GM21526 (cell line): ENCODE measurements at regions not wholly inside any gene's neighbourhood (a gene's known extent, or its start where the extent isn't known, plus 50 kb on each side); places are given as distances from the start of the nearest gene placed in this dataset.

ENCODE experiments used
- ATAC-seq: cut with Tn5 transposase; IDR thresholded peaks from one replicate; pipeline ENCODE4 v1.9.1; 2021; ENCODE audit warnings: moderate library complexity; ENCODE audit not compliant: unreplicated experiment, low FRiP score

GRCh38 chr17:55829995-55830612 lies 79.3 kb downstream of the PCTP start:
- no peak for ATAC-seq

GRCh38 chr17:55830699-55831471 lies 80.0 kb downstream of the PCTP start:
- no peak for ATAC-seq

GRCh38 chr17:55833306-55833705 lies 82.5 kb downstream of the PCTP start:
- ATAC-seq: no peak

GRCh38 chr17:55842405-55843158 lies 91.7 kb downstream of the PCTP start:
- ATAC-seq: no peak

GRCh38 chr17:55843785-55844184 lies 92.9 kb downstream of the PCTP start:
- ATAC-seq: no peak

DNA sequence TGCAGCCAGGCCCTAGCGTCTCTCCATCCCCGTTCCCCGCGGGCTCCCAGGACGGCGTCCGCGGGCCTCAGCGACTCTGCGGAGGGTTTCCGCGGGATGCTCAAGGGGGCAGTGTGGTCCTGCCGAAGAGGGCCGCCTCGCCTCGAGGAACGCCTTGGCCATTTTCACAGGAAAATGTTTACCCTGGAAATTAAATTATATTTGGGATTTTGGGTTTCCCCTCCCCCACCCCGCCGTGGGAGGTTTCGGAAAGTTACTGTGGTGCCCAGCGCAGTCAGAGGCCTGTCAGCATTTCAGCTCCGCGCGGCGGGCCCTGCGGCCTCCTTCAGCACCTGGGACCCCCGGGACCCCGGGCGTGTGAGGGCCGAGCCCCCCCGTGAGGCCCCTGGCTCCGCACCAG lies 94.5 kb downstream of the PCTP start:
- ATAC-seq: no peak

DNA sequence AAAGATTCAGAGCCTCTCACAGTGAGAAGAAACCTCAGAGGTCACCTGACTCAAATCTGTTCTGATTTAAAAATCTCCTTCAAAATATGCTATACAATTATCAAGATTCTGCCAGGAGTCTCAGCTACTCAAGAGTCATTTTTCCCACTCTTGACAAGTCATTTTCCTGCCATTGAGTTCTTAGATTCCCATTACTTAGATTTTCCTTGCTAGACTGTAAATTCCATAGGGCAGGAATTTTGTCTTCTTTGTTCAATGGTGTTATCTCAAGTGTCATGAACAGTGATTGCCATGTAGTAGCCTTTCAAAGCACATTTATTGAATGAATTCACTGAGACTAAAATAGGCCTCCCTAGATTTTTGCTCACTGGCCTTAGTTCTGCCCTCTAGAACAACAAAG lies 95.9 kb downstream of the PCTP start:
- no peak for ATAC-seq

DNA sequence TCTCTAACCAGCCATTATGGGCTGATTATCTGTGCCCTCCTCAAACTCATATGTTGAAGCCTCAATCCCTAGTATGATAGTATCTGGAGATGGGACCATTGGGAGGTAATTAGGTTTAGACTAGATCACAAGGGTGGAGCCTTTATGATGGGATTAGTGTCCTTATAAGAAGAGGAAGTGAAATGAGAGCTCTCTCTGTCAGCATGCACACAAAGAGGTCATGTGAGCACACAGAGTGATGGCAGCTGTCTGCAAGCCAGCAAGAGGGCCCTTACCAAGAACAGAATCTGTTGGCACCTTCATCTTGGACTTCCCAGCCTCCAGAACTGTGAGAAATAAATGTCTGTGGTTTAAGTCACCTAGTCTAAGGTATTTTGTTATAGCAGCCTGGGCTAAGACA lies 101.9 kb downstream of the PCTP start:
- ATAC-seq: peak; percentile 83

GRCh38 chr17:55859301-55859795 lies 108.5 kb downstream of the PCTP start:
- ATAC-seq: no peak

- no peak for ATAC-seq
Observed at GRCh38 chr17:55865072-55865762, 114.4 kb downstream of the PCTP start.

GRCh38 chr17:55870044-55870443 lies 119.2 kb downstream of the PCTP start:
- ATAC-seq: no peak

- peak; percentile 88 for ATAC-seq
Observed at GRCh38 chr17:55872374-55872773, 121.5 kb downstream of the PCTP start.

DNA sequence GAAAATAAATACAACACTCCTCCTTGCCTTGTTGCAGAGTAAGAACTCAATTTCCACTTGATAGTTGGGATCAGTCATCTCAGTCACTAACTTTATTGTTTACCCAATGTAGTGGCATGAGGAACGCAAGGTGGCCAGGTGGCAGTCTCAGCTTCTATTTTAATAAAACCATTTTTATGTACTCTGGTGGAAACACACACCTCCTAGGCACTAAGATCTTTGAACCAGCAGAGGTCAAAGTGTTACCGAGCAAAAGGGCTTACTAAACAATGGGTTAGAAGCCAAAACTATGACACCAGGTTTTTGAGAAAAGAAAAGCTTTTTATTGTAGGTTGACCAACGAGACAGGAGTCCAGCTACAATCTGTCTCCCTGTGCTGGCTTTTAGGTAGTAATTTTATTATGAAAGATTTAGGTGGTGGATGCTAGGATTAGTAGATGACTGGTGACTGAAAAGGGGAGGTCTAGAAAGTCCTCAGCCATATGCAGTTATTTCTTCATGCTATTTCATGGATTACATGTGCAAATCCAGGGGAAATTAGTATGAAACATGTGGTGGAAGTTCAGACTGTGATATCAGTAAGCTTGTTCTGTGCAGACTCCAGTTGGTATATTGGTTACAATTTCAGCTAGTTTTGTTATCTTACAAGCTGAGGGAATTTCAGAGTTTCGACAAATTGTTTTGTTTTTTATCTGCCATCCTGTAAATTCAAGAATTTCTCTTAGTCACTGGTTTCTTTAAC lies 122.3 kb downstream of the PCTP start:
- ATAC-seq: peak; percentile 34

DNA sequence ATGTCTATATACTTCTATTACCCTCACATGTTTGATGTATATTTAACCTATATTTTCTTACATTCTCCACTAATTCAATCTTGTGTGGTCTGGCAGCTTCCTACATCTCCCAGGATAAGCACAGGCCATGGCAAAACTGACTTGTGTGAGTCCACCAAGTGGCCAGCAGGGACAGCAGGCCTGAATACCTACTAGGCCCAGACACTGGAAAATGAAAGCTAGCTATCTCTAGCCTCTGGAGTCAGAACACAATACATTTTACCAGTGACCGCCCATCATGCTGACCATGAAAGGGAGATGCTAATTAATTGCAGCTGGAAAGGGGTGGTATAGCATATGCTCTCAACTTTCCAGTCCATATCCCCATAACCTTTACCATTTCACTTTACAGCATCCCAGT lies 132.3 kb downstream of the PCTP start:
- ATAC-seq: no peak

GRCh38 chr17:55887531-55887930 lies 136.7 kb downstream of the PCTP start:
- ATAC-seq: no peak

- no peak for ATAC-seq
Observed at GRCh38 chr17:55889271-55889670, 138.4 kb downstream of the PCTP start.

- ATAC-seq: no peak
Observed at GRCh38 chr17:55895112-55895759, 144.4 kb downstream of the PCTP start.

GRCh38 chr17:55897301-55897700 lies 146.4 kb downstream of the PCTP start:
- ATAC-seq: no peak

DNA sequence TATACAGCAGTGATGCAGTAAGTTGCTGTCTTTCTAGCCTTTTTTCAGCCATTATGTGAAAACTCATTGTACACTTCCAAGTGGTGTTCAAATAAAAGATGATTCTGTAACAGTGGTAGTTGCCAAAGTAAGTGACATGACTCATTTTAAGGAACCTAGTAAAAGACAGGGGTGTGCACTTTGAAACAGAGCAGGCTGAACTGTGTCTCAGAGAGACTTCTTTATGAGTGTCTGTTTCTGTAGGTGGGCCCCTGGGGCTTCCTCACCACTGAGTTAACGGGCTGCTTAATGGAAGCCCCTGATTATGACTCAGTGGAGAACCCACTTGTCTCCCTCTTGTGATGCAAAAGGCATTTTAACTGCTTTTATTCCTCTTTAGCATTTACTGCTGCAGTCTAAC lies 147.3 kb downstream of the PCTP start:
- no peak for ATAC-seq

DNA sequence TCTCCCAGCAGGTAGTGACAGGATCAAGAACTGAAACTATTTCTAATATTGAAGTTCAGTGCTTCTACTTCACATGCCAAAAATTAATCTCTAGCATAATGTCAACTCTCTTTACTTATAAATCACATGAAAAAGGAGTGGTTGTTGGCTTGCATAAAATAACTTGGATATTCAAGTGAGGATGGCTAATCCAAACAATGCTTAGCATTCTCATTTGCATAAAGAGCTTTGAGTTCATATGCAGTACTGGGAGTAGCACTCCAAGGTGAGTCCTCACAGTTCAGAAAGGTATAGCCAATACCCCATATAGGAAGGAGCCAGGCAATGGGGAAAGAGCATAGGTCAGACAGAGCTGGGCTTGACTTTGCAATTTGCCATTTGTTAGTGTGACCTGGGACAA lies 149.3 kb downstream of the PCTP start:
- no peak for ATAC-seq
